Smooth muscle cell of the brain vasculature (primary cell): ENCODE measurements at regions not wholly inside any gene's neighbourhood (a gene's known extent, or its start where the extent isn't known, plus 50 kb on each side); places are given as distances from the start of the nearest gene placed in this dataset.
"Not testable (repeated sequence)": the region's sequence is repeated elsewhere in the genome, so short reads cannot be mapped to it uniquely, and the experiment has no call there.

ENCODE experiments used
- DNase-seq: peaks from one replicate; pipeline ENCODE4 v3.0.0-alpha.2; 2012; ENCODE audit warnings: low read depth, low spot score

GRCh38 chr1:58934706-58935105, 150.9 kb upstream of the JUN start:
- DNase-seq = no peak

GRCh38 chr1:58936973-58937372, 153.1 kb upstream of the JUN start:
- DNase-seq = no peak

- DNase-seq = no peak
Measured at GRCh38 chr1:58939146-58939545, 155.3 kb upstream of the JUN start.

GRCh38 chr1:58939666-58940370, 156.0 kb upstream of the JUN start:
- DNase-seq = no peak

- DNase-seq = no peak
Measured at GRCh38 chr1:58941471-58942289, 157.8 kb upstream of the JUN start.

DNA sequence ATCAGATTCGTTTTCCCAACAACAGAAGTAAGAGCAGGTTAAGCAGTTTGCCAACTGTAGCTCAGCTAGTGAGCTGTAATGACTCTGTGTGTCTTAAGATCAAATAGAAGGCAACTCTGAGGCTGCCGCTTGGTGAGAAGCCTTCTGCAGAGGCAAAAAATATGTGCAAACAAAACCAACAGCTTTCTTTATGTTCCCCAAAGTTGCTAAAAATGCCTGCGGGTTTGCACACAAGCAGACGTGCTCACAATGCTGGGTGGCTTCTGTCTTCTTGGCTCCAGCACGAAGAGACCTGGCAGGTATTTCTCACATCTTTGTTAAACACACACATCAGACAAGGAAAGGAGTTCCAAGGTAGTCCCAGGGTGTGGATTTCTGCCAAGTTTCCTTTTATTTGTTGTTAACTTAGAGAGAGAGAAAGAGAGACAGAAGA, 158.9 kb upstream of the JUN start:
- DNase-seq = no peak

GRCh38 chr1:58943776-58944175, 159.9 kb upstream of the JUN start:
- DNase-seq = no peak

- DNase-seq = no peak
Measured at GRCh38 chr1:58944439-58944838, 160.6 kb upstream of the JUN start.

DNA sequence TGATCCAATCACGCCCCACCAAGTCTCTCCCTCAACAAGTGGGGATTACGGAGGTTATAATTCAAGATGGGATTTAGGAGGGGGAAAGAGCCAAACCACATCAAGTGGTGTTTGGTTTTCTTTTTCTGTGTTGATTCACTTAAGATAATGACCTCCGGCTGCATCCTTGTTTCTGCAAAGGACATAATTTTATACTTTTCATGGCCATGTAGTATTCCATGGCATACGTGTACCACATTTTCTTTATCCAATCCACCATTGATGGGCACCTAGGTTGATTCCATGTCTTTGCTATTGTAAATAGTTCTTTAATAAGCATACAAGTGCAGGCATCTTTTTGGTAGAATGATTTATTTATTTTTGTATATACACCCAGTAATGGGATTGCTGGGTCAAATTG, 162.5 kb upstream of the JUN start:
- no peak for DNase-seq

- no peak for DNase-seq
Measured at GRCh38 chr1:58948671-58949070, 164.8 kb upstream of the JUN start.

DNA sequence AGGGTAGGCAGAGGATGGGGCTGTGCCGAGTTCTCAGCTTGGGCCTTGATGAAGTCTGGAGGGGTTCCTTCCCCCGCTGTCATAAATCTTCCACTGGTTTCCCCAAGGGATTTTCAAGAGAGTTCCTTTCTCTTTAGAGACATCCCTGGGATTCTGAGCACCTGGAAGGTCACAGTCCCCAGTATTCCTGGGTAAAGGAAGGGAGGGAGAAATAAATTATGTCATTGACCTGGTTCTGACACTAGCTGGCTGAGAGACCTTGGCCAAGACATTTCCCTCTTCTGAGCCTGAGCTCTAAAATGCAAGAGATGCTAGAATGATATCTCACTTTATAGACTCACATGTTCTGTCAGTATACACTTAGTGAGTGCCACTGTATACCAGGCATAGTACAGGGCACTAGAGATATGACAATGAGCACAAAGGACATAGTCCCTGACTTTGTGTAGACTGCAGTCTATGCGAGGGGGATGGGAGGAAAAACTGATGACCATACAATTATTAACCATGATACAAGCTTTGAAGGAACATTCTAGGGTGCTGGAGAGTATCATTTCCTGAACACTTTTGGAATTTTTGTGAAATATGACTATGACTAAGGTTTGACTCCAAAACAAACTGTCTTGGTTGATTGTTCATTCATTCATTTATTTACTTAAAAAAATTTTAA, 165.8 kb upstream of the JUN start:
- no peak for DNase-seq

DNA sequence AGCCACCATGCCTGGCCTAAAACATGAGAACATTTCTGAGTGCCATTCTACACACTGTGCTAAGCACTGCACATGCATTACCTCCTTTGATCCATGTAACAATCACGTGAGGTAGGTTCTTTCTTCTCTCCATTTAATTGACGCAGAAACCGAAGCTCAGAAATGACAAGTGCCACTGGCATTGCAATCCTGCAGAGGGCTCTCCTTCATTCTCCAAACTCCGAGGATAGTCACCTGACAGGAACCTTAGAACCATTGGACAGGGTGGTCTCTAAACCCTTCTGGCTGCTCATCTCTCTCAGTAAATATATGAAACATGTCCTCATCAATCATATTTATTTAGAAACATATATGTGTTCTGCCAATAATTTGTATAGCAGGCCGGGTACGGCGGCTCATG, 167.1 kb upstream of the JUN start:
- DNase-seq = no peak

DNA sequence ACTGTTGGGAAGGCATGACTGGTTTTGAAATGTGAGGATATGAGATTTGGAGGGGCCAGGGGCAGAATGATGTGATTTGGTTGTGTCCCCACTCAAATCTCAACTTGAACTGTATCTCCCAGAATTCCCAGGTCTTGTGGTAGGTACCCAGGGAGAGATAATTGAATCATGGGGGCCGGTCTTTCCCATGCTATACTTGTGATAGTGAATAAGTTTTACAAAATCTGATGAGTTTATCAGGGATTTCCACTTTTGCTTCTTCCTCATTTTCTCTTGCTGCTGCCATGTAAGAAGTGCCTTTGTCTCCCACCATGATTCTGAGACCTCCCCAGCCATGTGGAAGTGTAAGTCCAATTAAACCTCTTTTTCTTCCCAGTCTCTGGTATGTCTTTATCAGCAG, 170.1 kb upstream of the JUN start:
- not testable (repeated sequence) for DNase-seq

GRCh38 chr1:58963287-58963686, 179.4 kb upstream of the JUN start:
- DNase-seq = not testable (repeated sequence)

GRCh38 chr1:58964428-58964827, 180.6 kb upstream of the JUN start:
- no peak for DNase-seq

- no peak for DNase-seq
Measured at GRCh38 chr1:58964880-58965279, 181.0 kb upstream of the JUN start.

- no peak for DNase-seq
Measured at GRCh38 chr1:58966103-58966916, 182.5 kb upstream of the JUN start.

GRCh38 chr1:58966917-58967740, 183.3 kb upstream of the JUN start:
- DNase-seq = no peak

GRCh38 chr1:58968360-58968952, 184.6 kb upstream of the JUN start:
- DNase-seq = no peak

GRCh38 chr1:58969176-58969575, 185.3 kb upstream of the JUN start:
- not testable (repeated sequence) for DNase-seq
